AG10803 (cell line): ENCODE measurements at regions not wholly inside any gene's neighbourhood (a gene's known extent, or its start where the extent isn't known, plus 50 kb on each side); places are given as distances from the start of the nearest gene placed in this dataset.

Source experiments
- DNase-seq: peaks from one replicate; pipeline ENCODE4 v3.0.0; 2010; ENCODE audit warnings: low read depth
- H3K4me3 ChIP-seq: 2 replicates; pipeline ENCODE4 v1.5.1; 2011; ENCODE audit warnings: mild to moderate bottlenecking, low read length, control low read depth
- CTCF ChIP-seq: conservative IDR thresholded peaks from 2 replicates; pipeline ENCODE4 v1.5.1; 2011; ENCODE audit warnings: mild to moderate bottlenecking, low read length, control low read depth, inconsistent platforms

DNA sequence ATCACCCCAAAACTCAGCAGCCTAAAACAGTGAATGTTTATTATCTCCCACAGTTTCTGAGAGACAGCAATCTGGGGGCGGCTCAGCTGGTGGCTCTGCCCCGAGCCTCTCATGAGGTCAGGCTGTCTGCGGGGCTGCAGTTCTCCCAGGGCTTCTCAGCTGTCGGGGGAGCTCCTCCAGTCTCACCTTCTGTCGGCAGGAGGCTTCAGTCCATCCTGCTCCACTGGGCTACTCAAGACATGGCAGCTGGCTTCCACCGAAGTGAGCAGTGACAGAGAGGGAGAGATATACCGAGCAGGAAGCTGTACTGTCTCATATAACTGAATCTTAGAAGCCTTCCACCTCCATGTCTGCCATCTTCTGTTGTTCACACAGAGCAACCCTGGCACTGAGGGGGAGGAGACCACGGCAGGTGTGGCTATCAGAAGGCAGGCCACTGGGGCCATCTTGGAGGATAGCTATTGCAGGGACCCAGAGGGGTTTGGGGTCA, 72.8 kb upstream of the ITGA11 start:
- no peak overlapping the region for H3K4me3 ChIP-seq
- DNase-seq: no peak
- TF ChIP-seq CTCF: no peak

GRCh38 chr15:68506071-68506470, 72.7 kb upstream of the CORO2B start:
- no peak for DNase-seq
- H3K4me3 ChIP-seq: no peak overlapping the region
- no peak for TF ChIP-seq CTCF

DNA sequence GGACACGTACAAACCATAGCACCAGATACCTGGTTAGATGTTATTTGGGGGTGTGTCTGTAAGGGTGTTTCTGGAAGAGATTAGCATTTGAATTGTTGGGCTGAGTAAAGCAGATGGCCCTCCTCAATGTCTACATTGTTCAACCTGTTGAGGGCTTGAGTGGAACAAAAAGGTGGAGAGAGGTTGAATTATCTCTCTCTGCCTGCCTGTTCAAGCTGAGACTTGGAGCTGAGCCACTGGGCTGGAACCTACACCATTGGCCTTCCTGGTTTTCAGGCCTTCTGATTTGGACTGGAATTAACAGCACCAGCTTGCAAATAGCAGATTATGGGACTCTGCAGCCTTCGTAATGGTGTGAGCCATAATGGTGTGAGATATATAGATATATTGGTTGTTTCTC, 71.3 kb upstream of the CORO2B start:
- H3K4me3 ChIP-seq: no peak overlapping the region
- DNase-seq: no peak
- no peak for TF ChIP-seq CTCF

DNA sequence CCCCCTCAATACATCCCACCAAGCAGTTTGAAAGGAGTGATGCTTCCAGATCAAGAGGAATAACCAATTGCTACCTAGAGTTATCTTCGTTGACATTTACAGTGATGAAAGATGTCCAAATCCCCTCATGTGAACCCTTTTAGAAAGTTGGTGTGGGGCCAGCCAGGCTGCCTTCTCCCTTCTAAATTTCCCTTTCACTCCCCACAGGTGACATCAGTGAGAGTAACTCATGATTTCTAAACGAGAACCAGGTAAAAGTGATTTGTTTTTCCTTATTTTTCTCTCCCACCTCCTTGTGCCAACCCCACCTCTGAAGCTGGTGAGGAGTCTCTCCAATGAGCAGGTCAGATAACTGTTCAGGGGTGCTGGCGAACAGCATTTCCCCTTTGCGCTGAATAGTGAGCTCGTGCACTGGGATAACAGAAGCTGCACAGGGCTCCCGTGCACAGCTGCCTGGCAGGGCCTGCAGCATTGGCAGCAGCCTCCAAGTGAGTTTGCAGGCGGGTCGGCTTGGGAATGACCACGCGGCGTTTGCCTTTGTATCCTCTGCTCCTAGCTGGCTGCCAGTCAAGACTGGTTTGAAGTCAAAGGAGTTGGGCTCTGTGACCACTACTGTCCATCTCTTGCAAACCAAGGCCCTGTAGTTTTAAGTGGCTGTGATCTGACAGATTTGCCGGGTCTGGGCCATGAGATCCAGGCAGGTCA, 70.2 kb upstream of the CORO2B start:
- DNase-seq: no peak
- no peak overlapping the region for H3K4me3 ChIP-seq
- no peak for TF ChIP-seq CTCF

- no peak for TF ChIP-seq CTCF
- no peak for DNase-seq
- no peak overlapping the region for H3K4me3 ChIP-seq
Measured at GRCh38 chr15:68510558-68510957, 68.2 kb upstream of the CORO2B start.

GRCh38 chr15:68511073-68511991, 67.5 kb upstream of the CORO2B start:
- no peak overlapping the region for H3K4me3 ChIP-seq
- no peak for TF ChIP-seq CTCF

More at GRCh38 chr15:68511073-68511991, 67.5 kb upstream of the CORO2B start:
- peak; percentile 98 for DNase-seq
